Stimulated activated CD8-positive, alpha-beta memory T cell treated with anti-CD3 and anti-CD28 coated beads, Interleukin-4, amount 100 ng/mL, for 24 hours (primary cell): ENCODE measurements at regions not wholly inside any gene's neighbourhood (a gene's known extent, or its start where the extent isn't known, plus 50 kb on each side); places are given as distances from the start of the nearest gene placed in this dataset.

Experiments
- DNase-seq: peaks from one replicate; pipeline ENCODE4 v3.0.0-alpha.2; 2020; ENCODE audit warnings: low read depth

- DNase-seq: no peak
These were observed 696.8 kb downstream of the SEMA5A start for GRCh38 chr5:8848997-8849594.

- no peak for DNase-seq
These were observed 694.8 kb downstream of the SEMA5A start for GRCh38 chr5:8851101-8851500.

GRCh38 chr5:8857051-8857450, 688.8 kb downstream of the SEMA5A start:
- no peak for DNase-seq

DNA sequence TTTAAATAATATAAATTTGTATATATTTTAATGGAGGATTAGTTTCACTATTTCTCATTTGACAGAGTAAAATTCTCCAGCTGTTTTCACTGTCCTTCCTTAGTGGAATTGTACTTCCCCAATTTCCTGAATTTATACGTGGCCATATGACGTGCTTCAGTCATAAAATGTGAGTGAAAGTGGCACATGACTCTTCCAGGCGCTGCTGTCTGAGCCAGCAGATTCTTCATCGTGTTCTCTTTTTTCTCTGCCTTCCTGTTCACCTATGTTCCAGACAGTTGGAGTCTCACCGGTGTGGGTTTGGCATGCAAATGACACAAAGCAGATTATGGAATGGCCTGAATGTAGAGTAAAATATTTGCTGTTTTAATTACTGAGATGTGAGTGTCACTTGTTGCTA, 684.1 kb downstream of the SEMA5A start:
- no peak for DNase-seq

- no peak for DNase-seq
These were observed 681.8 kb downstream of the SEMA5A start for GRCh38 chr5:8864053-8864452.

- DNase-seq: no peak
These were observed 680.6 kb downstream of the SEMA5A start for GRCh38 chr5:8865266-8865665.

DNA sequence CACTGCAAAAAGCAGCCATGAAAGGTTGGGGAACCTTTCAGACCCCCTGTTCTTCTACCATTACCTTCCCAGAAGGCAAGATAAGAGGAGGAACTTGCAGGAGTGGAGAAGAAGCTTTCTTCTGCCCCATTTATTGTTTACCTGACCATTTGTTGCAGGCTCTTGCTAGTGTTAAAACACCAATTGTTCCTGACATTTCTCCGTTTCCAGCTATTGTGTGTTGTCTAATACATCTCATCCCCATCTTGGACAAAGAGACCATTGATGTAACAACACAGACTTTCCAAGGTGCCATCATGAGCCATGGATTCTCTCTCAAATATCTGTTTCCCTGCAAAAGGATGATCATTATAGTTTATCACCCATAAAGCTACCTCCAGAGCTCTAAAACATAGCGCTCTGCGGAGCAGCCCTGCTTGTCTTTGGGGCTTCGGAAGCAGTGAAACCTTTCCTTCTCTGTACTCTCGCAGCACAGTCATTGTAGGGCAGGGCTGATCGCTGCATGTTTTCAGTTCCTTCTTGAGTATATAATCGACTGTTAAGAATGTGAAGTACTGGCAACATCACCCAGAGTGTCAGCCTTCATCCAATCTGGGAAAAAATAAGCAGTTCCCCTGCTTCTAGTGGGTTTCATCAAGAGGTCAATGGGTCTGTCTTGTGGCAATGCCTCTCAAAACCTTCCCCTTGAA, 680.0 kb downstream of the SEMA5A start:
- DNase-seq: no peak

GRCh38 chr5:8868283-8868682, 677.6 kb downstream of the SEMA5A start:
- no peak for DNase-seq

- no peak for DNase-seq
These were observed 675.9 kb downstream of the SEMA5A start for GRCh38 chr5:8869932-8870331.

- no peak for DNase-seq
These were observed 675.4 kb downstream of the SEMA5A start for GRCh38 chr5:8870349-8870958.

DNA sequence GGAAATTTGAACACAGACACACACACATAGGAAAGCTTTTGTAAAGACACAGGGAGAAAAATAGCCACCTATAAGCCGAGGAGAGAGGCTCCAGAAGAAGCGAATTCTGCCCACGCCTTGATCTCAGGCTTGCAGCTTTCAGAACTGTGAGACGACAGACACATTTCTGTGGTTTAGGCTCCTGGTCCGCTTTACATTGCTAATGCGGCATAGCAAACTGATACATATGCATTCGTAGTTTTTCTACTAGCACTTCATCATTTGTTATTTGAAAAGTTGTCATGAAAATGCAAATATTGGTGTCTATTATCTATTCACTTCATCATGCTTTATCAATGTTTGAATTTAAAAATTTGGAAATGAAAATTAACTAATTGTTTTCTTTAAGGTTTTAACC, 674.9 kb downstream of the SEMA5A start:
- no peak for DNase-seq

DNA sequence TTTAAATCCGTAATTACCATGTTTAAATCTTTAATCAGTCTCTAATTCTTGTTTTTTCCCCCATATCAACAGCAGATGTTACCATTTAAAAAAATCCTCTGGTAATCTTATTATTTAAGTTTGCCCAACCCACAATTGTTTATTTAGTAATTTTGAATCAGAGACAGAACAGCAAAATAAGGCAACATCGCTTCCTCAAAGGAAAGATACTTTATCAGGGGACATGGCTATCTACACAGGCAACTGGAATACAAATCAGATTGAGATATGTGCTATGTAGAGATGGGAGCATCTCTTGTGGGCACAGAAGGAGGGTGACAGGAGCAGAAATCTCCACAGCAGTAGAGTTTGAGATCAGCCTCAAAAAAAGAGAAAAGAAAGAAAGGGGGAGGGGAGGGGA, 674.4 kb downstream of the SEMA5A start:
- DNase-seq: no peak

- DNase-seq: no peak
These were observed 670.2 kb downstream of the SEMA5A start for GRCh38 chr5:8875722-8876121.

GRCh38 chr5:8879248-8879647, 666.6 kb downstream of the SEMA5A start:
- DNase-seq: no peak

- DNase-seq: no peak
These were observed 661.8 kb downstream of the SEMA5A start for GRCh38 chr5:8884029-8884428.

DNA sequence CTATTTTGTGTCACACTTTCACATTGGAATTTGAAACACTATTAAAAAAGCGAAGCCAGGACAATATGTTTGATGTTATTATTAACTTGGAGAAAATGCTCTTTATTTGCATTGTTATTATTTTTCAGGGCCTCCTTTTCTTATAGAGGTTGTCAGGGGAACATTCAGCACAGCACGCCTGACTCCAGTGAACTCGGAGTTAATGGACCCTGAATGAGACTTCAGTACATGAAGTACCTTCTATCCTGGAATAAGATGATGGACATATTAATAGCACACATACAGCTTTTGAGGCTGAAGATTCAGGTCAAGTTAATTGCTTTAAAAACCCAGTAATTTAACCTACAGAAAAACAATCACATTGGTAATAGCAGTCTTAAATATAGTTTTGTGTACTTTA, 652.9 kb downstream of the SEMA5A start:
- no peak for DNase-seq

DNA sequence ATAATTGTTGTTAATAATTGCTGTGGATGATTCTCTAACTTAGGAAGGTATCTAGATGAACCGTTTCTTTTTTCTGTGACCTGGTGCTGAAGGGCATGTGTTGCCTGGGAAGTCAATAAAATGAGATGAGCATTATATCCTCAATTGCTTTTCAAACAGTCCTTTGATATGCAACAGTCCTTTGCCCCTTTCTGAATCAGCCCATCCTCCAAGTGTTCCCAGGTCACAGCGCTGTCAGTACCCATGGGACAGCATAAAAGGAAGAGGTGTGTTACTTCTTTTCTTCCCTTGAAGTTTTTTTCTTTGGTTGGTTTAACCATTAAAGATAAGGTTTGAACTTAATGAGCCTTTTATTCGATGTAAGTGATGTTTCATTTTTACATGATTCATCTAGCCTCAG, 651.8 kb downstream of the SEMA5A start:
- no peak for DNase-seq

GRCh38 chr5:8895062-8895461, 650.8 kb downstream of the SEMA5A start:
- DNase-seq: no peak

- no peak for DNase-seq
These were observed 650.3 kb downstream of the SEMA5A start for GRCh38 chr5:8895599-8895998.

DNA sequence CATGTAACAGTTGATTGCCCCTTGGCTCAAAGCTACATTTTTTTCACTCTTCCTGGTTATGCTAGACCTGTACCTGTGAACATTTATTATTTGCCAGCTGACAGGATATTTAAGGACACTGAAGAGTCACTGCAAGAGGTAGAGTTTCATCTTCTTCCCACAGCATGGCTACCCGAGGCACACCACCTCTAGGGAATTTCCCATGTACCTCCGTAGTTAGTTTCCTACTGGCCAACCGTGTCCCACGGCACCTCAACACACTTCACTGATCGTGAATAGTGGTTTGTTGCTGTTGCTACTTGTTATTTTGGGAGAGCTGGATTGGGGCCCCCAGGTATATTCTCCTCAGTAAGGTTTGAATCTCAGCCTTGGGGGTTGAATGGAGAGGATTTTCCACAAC, 648.6 kb downstream of the SEMA5A start:
- DNase-seq: no peak

GRCh38 chr5:8905021-8905420, 640.9 kb downstream of the SEMA5A start:
- no peak for DNase-seq

DNA sequence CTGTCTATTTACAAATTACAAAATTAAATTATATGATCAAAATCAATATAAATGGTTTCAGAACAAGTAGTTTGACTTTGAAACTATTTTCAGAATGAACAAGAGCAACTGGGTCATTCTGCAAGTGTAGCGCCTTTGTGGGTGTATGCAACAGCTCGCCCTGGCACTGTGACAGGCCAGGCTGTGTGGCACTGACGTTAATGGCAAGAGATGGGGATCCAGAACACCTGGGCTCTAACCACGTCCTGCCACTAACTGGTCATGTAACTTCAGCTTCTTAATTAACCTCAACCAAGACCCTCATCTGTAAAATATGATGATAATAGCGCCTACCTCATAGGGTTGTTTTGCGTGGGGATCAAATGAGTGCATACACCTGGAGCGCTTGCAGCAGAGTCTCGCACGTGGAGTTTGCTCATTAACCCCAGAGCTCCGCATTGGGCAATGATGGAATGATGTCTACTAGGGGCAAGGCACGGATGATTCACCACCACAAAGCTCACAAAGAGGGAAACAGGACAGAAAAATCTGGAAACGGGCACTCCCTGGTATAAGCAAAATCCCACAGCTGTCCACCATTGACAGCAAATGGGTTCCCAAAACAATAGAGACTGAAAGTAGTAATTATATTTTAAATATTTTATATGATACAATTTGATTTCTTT, 639.4 kb downstream of the SEMA5A start:
- no peak for DNase-seq

DNA sequence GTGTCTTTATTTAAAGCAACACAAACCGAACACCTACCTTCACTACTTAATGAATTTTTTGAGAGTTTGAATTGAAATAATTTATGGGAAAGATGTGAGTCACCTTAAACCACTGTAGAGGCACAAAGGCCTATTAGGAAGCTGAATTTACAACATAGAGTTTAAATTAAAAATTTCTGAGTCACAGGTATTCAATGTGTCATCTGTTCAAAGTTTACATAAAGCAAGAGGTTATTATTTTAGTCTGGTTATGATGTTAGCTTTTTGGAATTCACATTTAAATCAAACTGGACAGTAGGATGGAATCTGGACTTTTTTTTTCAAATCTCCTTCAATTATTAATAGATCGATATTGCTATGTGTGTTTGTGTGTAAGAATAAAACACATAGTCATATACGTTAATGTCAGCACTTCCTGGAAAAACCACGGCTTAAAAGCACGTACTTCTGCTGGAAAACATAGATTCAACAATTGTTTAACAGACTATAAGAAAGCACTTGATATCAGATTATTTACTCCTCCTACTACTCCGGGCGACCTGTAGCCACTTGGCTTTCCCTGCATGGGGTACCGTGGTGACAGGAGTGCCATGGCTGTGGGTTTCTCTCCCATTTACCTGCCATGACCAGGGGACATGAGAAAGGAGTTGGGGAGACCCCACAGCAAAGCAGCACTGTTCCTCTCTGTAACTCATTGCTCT, 638.6 kb downstream of the SEMA5A start:
- DNase-seq: no peak
